ENCODE measurements at regions not wholly inside any gene's neighbourhood (a gene's known extent, or its start where the extent isn't known, plus 50 kb on each side); places are given as distances from the start of the nearest gene placed in this dataset.
A peak's percentile ranks its signal among the peaks of the same experiment; 100 is the strongest.

DNA sequence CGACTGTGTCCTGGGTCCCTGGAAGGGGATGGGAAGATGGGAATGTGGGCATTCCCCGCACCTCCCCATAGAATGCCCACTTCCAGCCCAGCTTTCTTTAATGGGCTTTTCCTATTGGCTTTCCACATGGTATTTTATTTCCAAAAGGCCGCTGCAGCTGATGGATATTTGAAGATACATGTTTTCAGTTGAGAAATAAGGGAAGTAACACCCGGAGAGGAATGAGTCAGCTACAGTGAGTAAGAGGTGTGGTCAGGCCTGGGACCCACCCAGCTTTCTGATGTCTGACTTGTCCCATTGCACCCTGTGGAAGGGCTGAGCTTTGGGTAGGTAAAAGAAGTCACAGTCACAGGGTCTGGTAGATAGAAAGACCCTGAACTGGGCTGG is 476.9 kb downstream of the MIAT start:
- Mint-ChIP-seq H3K4me3 (no peak overlapping the region), H3K4me1 (peaks cover 9% of the 10 kb centered on the region), H3K36me3 (ENCODE audit: low read depth) (no peaks in the 10 kb centered on the region), H3K27me3 (no peaks in the 10 kb centered on the region), H3K9me3 (peaks cover 5% of the 10 kb centered on the region), H3K27ac (no peak overlapping the region)
- ChIA-PET CTCF (no interaction called here), POLR2A (no interaction called here)
- DNase-seq = peak; percentile 21

DNA sequence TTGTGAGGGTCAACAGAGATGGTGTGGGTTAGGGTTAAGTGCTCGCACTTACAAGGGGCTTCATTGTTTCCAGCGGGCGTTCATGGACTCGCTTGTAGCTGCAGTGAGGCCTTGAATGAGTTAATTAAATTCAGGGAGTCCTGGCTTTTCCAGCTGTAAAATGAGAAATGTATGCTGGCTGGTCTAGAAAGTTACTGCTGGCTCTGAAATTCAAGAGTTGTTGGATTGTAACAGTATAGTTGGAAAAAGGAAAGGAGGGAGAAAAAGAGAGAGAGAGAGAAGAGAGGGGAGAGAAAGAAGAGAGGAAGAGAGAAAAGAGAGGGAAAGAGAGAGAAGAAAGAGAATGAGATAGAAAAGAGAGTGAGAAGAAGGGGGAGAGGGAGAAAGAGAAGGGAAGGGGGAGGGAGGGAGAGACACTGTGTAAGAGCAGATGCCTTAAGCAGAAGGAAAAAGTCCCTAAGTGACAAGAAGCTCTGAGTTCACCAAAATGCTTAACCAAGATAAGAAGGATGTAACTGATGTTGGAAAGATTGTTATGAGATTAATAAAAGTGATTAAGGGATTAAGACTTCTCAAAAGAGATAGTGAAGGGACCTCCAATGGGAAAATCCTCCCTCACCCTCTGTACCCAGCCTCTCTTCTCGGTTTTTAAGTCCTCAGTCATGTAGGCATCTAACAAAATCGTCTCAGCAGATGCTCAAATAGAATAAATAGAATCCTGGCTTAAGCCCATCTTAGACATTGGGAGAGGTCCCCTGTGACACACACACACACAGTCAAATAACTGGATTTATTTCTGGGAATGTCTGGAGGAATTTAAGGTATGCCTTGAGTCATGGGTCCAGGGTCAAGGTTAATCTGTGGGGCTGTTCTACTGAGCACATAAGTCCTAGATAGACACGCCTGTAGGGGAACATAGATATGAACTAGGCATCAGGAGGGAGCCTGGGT is 477.9 kb downstream of the MIAT start:
- Mint-ChIP-seq H3K27ac (no peak overlapping the region), H3K4me3 (no peak overlapping the region), H3K4me1 (peaks cover 9% of the 10 kb centered on the region), H3K9me3 (peaks cover 5% of the 10 kb centered on the region), H3K36me3 (ENCODE audit: low read depth) (no peaks in the 10 kb centered on the region), H3K27me3 (no peaks in the 10 kb centered on the region)
- no peak for DNase-seq
- ChIA-PET POLR2A (no interaction called here), CTCF (no interaction called here)

DNA sequence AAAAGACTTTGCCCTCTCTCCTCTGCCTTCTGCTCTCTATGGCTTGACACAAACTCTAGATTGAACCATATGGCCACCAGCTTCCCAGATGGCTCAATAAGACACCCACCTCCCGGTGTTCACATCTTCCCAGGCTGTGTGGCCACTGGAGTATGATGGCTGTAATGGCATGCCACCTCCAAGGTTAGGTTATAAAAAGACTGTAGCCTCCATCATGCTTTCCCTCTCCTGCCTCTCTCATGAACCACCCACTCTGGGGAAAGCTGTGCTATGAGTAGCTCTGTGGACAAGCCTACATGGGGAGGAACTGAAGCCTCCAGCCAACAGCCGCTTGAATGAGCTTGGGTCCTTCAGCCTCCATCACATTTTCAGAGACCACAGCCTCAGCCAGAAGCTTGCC is 479.2 kb downstream of the MIAT start:
- H3K36me3 Mint-ChIP-seq (ENCODE audit: low read depth) = no peaks in the 10 kb centered on the region
- no peaks in the 10 kb centered on the region for H3K27me3 Mint-ChIP-seq
- H3K27ac Mint-ChIP-seq = no peak overlapping the region
- H3K9me3 Mint-ChIP-seq = peaks cover 5% of the 10 kb centered on the region
- no peak overlapping the region for H3K4me3 Mint-ChIP-seq
- H3K4me1 Mint-ChIP-seq = peaks cover 9% of the 10 kb centered on the region
- ChIA-PET POLR2A (no interaction called here), CTCF (no interaction called here)
- no peak for DNase-seq

DNA sequence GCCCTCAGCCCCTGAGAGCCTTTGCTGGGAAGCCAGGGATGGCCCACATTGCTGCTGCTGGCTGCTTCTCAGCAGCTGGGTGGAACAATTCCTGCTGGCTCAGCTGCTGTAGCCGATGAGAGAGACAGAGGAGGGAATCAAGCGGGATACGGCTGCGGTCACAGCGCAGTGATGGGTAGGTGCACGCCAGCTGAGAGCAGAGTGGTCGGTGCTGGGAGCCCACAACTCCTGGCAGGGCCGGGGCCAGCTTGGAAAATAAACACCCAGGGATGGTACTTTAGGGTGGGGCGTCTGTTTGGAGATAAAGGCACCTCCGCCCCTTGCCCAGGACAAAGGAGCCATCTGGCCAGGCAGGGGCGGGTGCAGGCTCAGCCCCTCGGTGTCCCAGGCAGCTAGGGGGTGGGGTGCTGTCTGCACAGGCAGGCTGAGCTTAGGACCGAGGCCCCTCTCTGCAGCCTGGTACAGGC is 480.5 kb downstream of the MIAT start:
- H3K36me3 Mint-ChIP-seq (ENCODE audit: low read depth) = no peaks in the 10 kb centered on the region
- no peak for DNase-seq
- no peak overlapping the region for H3K27ac Mint-ChIP-seq
- H3K4me3 Mint-ChIP-seq = no peak overlapping the region
- ChIA-PET CTCF (no interaction called here), POLR2A (no interaction called here)
- peaks cover 5% of the 10 kb centered on the region for H3K9me3 Mint-ChIP-seq
- no peaks in the 10 kb centered on the region for H3K27me3 Mint-ChIP-seq
- H3K4me1 Mint-ChIP-seq = peaks cover 8% of the 10 kb centered on the region

DNA sequence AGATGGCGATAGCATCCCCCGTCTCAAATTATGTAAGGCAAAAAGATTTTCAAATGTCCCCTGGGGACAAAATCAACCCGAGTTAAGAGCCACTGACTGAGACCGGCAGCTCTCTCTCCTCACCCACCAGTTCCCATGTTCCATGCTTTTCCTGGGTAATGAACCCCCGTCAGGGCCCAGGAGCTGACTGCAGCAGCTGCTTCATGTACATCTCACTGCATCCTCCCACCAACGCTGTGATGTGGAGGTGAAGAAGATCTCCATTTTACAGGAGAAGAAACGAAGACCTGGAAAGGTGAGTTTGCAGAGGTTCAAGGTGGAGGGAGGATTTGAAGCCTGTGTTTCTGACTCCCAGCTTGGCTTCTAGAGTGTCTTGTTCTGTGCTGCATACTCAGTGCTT is 481.1 kb downstream of the MIAT start:
- Mint-ChIP-seq H3K9me3 (peaks cover 5% of the 10 kb centered on the region), H3K4me1 (peaks cover 7% of the 10 kb centered on the region), H3K27ac (no peak overlapping the region), H3K36me3 (ENCODE audit: low read depth) (no peaks in the 10 kb centered on the region), H3K27me3 (no peaks in the 10 kb centered on the region), H3K4me3 (no peak overlapping the region)
- ChIA-PET CTCF (no interaction called here), POLR2A (no interaction called here)
- DNase-seq = no peak

DNA sequence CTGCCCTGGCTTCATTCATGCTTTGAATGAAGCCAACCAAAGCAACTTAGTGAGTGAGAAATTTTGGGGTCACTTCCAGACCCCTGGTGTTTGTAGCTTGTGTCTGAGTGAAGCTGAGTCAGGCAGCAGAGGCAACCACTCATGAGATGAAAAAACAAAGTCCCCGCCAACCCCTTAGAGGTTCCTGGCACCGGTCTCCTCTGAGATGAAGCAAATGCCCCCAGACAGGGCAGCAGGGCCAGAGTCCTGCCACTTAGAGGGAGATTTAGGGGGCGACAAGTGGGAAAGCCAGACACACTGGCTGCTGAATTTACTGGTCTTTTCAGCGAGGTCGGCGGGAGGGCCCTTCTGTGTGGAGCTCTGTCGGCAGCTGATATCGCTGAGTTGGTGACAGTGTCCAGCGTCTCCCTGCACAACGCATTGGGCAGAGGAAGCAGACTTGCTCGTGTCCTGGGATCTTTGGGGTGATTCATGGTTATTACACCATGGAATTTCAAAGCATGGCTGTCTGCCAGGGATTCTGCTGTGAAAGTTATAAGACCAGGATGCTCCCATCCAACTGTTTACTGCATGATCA is 482.6 kb downstream of the MIAT start:
- H3K4me1 Mint-ChIP-seq = no peaks in the 10 kb centered on the region
- H3K27me3 Mint-ChIP-seq = no peaks in the 10 kb centered on the region
- peaks cover 5% of the 10 kb centered on the region for H3K9me3 Mint-ChIP-seq
- ChIA-PET CTCF (no interaction called here), POLR2A (no interaction called here)
- H3K27ac Mint-ChIP-seq = no peak overlapping the region
- no peak for DNase-seq
- H3K36me3 Mint-ChIP-seq (ENCODE audit: low read depth) = no peaks in the 10 kb centered on the region
- no peak overlapping the region for H3K4me3 Mint-ChIP-seq

DNA sequence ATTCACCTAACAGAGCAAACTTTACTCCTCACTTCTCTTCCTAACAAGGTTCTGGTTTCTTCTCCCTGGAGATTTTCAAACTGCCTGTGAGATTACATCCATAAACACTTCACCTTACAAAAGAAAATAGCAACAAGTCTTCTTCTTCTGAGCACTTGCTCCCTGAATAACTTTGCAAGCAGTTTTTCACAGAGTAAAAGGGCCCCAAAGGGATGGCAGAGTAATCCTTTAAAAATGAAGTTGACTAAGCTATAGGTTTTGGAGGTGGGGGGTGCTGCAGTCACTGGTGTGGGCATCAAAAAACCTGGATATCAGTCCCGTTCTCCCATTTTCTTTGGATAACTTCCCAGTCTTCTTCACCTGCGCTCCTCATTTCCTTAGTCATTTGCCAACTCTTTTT is 484.9 kb downstream of the MIAT start:
- no peaks in the 10 kb centered on the region for H3K4me1 Mint-ChIP-seq
- no peaks in the 10 kb centered on the region for H3K27me3 Mint-ChIP-seq
- ChIA-PET POLR2A (no interaction called here), CTCF (no interaction called here)
- no peaks in the 10 kb centered on the region for H3K9me3 Mint-ChIP-seq
- H3K27ac Mint-ChIP-seq = no peak overlapping the region
- no peak for DNase-seq
- H3K36me3 Mint-ChIP-seq (ENCODE audit: low read depth) = no peaks in the 10 kb centered on the region
- H3K4me3 Mint-ChIP-seq = no peak overlapping the region

DNA sequence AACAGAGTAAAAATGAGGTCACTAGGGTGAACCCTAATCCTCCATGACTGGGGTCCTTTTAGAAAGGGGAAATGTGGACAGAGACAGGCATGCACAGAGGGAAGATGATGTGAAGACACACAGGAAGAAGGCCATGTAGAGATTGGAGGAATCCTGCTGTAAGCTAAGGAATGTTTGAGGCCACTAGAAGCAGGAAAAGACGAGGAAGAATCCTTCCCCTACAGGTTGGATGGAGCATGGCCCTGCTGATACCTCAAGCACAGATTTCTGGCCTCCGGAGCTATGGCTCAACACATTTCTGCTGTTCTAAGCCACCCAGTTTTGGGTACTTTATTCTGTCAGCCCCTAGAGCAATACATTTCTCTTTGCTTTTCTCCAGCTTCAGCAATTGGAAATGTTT is 486.9 kb downstream of the MIAT start:
- H3K27ac Mint-ChIP-seq = no peak overlapping the region
- H3K36me3 Mint-ChIP-seq (ENCODE audit: low read depth) = no peaks in the 10 kb centered on the region
- ChIA-PET CTCF (no interaction called here), POLR2A (no interaction called here)
- no peaks in the 10 kb centered on the region for H3K4me1 Mint-ChIP-seq
- H3K9me3 Mint-ChIP-seq = no peaks in the 10 kb centered on the region
- H3K4me3 Mint-ChIP-seq = no peak overlapping the region
- no peak for DNase-seq
- H3K27me3 Mint-ChIP-seq = no peaks in the 10 kb centered on the region

DNA sequence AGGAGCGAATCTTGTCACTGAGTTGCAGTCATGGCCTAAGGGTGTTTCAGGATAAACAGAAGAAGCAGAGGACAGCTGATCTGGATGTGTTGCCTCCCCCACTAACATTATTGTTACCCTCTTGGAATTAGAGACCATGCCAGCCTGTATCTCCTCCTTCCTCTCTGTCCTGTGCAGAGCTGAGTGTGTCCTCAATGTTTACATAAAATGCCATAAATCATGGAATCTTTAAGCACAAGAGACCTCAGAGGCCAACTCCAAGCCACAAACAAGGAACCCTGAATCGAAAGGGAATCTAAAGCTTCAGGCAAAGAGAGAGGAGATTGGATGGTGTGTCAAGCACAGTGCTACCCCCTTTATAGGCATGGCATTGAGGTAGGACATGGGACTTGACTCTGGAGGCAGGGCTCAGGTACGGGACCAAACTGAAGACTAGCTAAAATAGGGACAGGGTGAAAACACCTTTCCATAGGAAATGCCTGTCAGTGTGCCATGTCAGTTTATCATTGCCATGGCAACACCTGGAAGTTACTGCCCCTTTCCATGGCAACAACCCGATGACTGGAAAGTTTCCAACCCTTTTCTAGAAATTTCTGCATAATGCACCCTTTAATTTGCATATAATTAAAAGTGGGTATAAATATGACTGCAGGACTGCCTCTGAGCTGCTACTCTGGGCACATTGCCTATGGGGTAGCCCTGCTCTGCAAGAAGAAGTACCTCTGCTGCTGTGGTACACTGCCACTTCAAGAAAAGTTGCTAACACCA is 489.7 kb downstream of the MIAT start:
- Mint-ChIP-seq H3K9me3 (no peaks in the 10 kb centered on the region), H3K27me3 (peaks cover 6% of the 10 kb centered on the region), H3K4me3 (no peak overlapping the region), H3K27ac (no peak overlapping the region), H3K4me1 (peaks cover 6% of the 10 kb centered on the region), H3K36me3 (ENCODE audit: low read depth) (no peaks in the 10 kb centered on the region)
- ChIA-PET CTCF (no interaction called here), POLR2A (no interaction called here)
- DNase-seq = no peak

DNA sequence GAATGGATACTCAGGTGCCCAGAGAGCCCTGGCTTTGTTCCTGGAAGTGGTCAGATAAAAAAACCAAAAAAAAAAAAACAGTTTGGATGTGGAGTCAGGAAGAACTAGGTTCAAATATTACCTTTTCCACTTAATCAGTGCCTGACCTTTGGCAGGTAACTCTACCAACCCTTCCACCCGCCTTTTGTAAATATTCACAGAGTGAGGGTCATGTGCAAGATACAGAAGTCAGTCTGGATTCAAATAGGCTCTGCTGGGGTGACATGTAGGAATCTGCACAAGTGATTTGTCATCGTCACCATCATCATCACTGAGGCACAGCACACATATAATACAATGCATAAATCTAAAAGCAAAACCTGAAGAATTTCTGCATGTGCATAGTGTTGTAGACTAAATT is 490.7 kb downstream of the MIAT start:
- no peak overlapping the region for H3K4me3 Mint-ChIP-seq
- POLR2A ChIA-PET = no interaction called here
- peaks cover 6% of the 10 kb centered on the region for H3K4me1 Mint-ChIP-seq
- H3K9me3 Mint-ChIP-seq = no peaks in the 10 kb centered on the region
- no peaks in the 10 kb centered on the region for H3K36me3 Mint-ChIP-seq (ENCODE audit: low read depth)
- DNase-seq = no peak
- H3K27me3 Mint-ChIP-seq = peaks cover 6% of the 10 kb centered on the region
- CTCF ChIA-PET = no interaction called here
- no peak overlapping the region for H3K27ac Mint-ChIP-seq

DNA sequence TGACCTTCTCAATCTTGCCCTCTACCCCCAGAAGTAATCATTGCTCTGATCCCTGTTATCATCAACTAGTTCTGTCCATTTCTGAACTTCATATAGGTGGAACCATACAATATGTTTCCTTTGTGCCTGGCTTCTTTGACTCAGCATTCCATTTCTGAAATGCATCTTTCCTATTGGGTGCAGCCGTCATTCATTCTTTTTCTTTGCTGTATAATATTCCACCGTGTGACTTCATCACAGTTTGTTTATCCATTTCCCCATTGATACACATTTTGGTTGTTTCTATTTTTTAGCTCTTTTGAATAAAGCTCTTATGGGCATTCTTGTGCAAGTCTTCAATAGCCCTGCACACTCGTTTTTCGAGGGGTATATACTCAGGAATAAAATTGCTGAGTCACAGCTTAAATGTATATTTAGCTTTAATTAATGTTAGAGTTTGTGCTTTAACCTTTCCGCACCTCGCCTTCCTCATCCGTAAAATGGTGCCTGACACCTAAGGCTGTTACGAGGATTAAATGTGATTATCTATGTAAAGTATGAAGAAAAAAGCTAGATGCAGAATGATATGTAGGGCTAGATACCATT is 491.6 kb downstream of the MIAT start:
- no peak overlapping the region for H3K4me3 Mint-ChIP-seq
- DNase-seq = no peak
- H3K9me3 Mint-ChIP-seq = no peaks in the 10 kb centered on the region
- ChIA-PET CTCF (interaction anchor here (0.6 kb wide), 1 partner anchor 832 kb away, joined by 3 read pairs; no protein-coding TSS in a partner anchor), POLR2A (no interaction called here)
- peaks cover 6% of the 10 kb centered on the region for H3K4me1 Mint-ChIP-seq
- H3K27me3 Mint-ChIP-seq = peaks cover 6% of the 10 kb centered on the region
- no peak overlapping the region for H3K27ac Mint-ChIP-seq
- H3K36me3 Mint-ChIP-seq (ENCODE audit: low read depth) = no peaks in the 10 kb centered on the region

DNA sequence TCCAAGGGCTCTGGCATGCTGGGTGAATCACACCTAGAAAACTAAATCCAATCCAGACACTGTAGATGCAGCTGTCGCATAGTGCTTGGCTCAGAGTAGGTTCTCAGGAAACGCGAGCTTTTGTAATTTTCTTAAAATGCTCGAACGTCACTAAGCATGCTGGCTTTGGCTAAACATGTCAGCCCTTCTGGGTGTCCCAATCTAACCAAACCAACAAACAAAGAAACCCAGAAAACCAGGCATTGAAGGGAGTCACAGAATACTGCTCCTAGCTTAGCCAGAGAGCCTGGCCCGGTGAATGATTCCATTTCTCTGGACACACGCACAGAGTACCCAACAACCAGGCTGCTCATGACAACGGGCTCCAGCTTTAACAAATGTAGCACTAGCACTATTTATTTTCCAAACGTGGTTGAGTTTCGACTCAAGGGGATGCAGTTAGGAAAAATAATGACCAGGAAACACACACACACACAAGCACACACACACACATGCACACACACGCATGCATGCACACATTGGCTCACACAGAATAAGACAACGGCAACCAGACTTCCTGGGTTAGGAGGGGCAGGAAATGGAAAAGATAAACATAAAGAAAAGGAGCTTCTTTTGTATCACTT is 492.6 kb downstream of the MIAT start:
- Mint-ChIP-seq H3K4me3 (no peak overlapping the region), H3K27me3 (peaks cover 6% of the 10 kb centered on the region), H3K9me3 (no peaks in the 10 kb centered on the region), H3K4me1 (peaks cover 6% of the 10 kb centered on the region), H3K27ac (no peak overlapping the region), H3K36me3 (ENCODE audit: low read depth) (no peaks in the 10 kb centered on the region)
- DNase-seq = no peak
- ChIA-PET POLR2A (no interaction called here), CTCF (no interaction called here)

DNA sequence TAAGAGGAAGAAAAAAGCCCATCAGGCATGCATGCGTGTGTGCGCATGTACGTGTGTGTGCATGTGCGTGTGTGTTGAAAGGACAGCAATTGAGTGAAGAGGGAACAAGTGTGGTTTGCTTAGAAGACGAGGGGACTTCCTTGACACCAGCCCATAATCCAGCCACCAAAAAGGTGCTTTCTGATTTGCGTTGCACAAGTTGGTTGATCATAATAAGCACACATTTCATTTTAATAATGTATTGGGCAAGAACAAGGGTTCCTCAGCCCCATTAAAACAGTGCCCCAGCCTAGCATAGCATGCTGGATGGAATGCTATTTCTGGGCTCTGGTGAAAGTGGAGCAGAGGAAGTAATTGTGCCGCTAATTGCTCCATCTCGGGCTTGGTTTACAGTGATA is 493.2 kb downstream of the MIAT start:
- no peaks in the 10 kb centered on the region for H3K9me3 Mint-ChIP-seq
- H3K4me1 Mint-ChIP-seq = peaks cover 6% of the 10 kb centered on the region
- H3K27me3 Mint-ChIP-seq = peaks cover 6% of the 10 kb centered on the region
- H3K4me3 Mint-ChIP-seq = no peak overlapping the region
- no peak overlapping the region for H3K27ac Mint-ChIP-seq
- DNase-seq = no peak
- CTCF ChIA-PET = no interaction called here
- POLR2A ChIA-PET = no interaction called here
- H3K36me3 Mint-ChIP-seq (ENCODE audit: low read depth) = no peaks in the 10 kb centered on the region

All from activated CD4-positive, alpha-beta memory T cell treated with anti-CD3 and anti-CD28 coated beads, Interleukin-2, amount 10 ng/mL, durations not matched to agents 7 days and 5 days (primary cell).